GM12892 (cell line): ENCODE measurements at regions not wholly inside any gene's neighbourhood (a gene's known extent, or its start where the extent isn't known, plus 50 kb on each side); places are given as distances from the start of the nearest gene placed in this dataset.

Source experiments
- DNase-seq: peaks from one replicate; pipeline ENCODE4 v3.0.0; 2011; ENCODE audit not compliant: insufficient read length
- FAIRE-seq: peaks from 2 replicates; lab custom pipeline; 2011; peaks lifted over from hg19 to GRCh38; lab: Jason Lieb, UNC
- POLR2A ChIP-seq: IDR thresholded peaks from 2 replicates; pipeline ENCODE4 v1.6.1; 2011; ENCODE audit warnings: low read depth, low read length, control low read depth
- POLR2AphosphoS5 ChIP-seq: IDR thresholded peaks from 2 replicates; pipeline ENCODE4 v1.6.1; 2011; ENCODE audit warnings: low read depth, low read length, control low read depth
- TAF1 ChIP-seq: IDR thresholded peaks from 2 replicates; pipeline ENCODE4 v1.6.1; 2011; ENCODE audit warnings: low read depth, mild to moderate bottlenecking, control low read depth, low read length, borderline replicate concordance

- FAIRE-seq, result no peak
- TF ChIP-seq TAF1, result no peak
- no peak for TF ChIP-seq POLR2AphosphoS5
- TF ChIP-seq POLR2A, result no peak
- DNase-seq, result no peak
These were observed 132.0 kb upstream of the ARHGAP5 start for GRCh38 chr14:31945074-31945613.

- FAIRE-seq (no peak), DNase-seq (no peak)
- TF ChIP-seq TAF1 (no peak), POLR2A (no peak), POLR2AphosphoS5 (no peak)
These were observed 131.4 kb upstream of the ARHGAP5 start for GRCh38 chr14:31945701-31946100.

GRCh38 chr14:31947076-31947475 is 130.0 kb upstream of the ARHGAP5 start:
- DNase-seq (no peak), FAIRE-seq (no peak)
- TF ChIP-seq TAF1, result no peak
- no peak for TF ChIP-seq POLR2AphosphoS5
- TF ChIP-seq POLR2A, result no peak

- FAIRE-seq, result no peak
- no peak for TF ChIP-seq TAF1
- no peak for TF ChIP-seq POLR2AphosphoS5
- TF ChIP-seq POLR2A, result no peak
- DNase-seq, result no peak
These were observed 129.2 kb upstream of the ARHGAP5 start for GRCh38 chr14:31947680-31948595.

GRCh38 chr14:31949709-31950108 is 127.4 kb upstream of the ARHGAP5 start:
- no peak for FAIRE-seq
- no peak for DNase-seq

GRCh38 chr14:31950331-31950730 is 126.8 kb upstream of the ARHGAP5 start:
- TF ChIP-seq POLR2AphosphoS5, result no peak
- no peak for TF ChIP-seq TAF1
- no peak for TF ChIP-seq POLR2A
- DNase-seq, result no peak
- FAIRE-seq, result no peak

More at GRCh38 chr14:31949709-31950108, 127.4 kb upstream of the ARHGAP5 start:
- TF ChIP-seq TAF1 (no peak), POLR2A (no peak), POLR2AphosphoS5 (no peak)

GRCh38 chr14:31950764-31951637 is 126.1 kb upstream of the ARHGAP5 start:
- FAIRE-seq (no peak), DNase-seq (no peak)
- no peak for TF ChIP-seq TAF1
- TF ChIP-seq POLR2AphosphoS5, result no peak
- no peak for TF ChIP-seq POLR2A

GRCh38 chr14:31951638-31951964 is 125.5 kb upstream of the ARHGAP5 start:
- FAIRE-seq (no peak), DNase-seq (no peak)
- TF ChIP-seq POLR2A (no peak), POLR2AphosphoS5 (no peak), TAF1 (no peak)

GRCh38 chr14:31952573-31952972 is 124.5 kb upstream of the ARHGAP5 start:
- no peak for TF ChIP-seq POLR2AphosphoS5
- TF ChIP-seq TAF1, result no peak
- TF ChIP-seq POLR2A, result no peak
- DNase-seq (no peak), FAIRE-seq (no peak)

- DNase-seq (no peak), FAIRE-seq (no peak)
- TF ChIP-seq POLR2AphosphoS5 (no peak), POLR2A (no peak), TAF1 (no peak)
These were observed 123.9 kb upstream of the ARHGAP5 start for GRCh38 chr14:31953210-31953609.

- no peak for TF ChIP-seq TAF1
- FAIRE-seq, result no peak
These were observed 122.1 kb upstream of the ARHGAP5 start for GRCh38 chr14:31954991-31955390.

More at GRCh38 chr14:31954991-31955390, 122.1 kb upstream of the ARHGAP5 start:
- DNase-seq, result no peak
